ENCODE measurements at regions not wholly inside any gene's neighbourhood (a gene's known extent, or its start where the extent isn't known, plus 50 kb on each side); places are given as distances from the start of the nearest gene placed in this dataset.

- TF ChIP-seq CTCF (conservative IDR thresholded peaks at IDR 0.05; ENCODE audit: low read depth, low read length) (no peak), EZH2 (IDR thresholded peaks at IDR 0.05; ENCODE audit: borderline replicate concordance, low read depth, low read length, poor library complexity, severe bottlenecking) (no peak)
Observed at GRCh38 chr4:106764774-106765173, 271.3 kb downstream of the DKK2 start.
